Peyer's patch (tissue), 4 donors: ENCODE measurements at regions not wholly inside any gene's neighbourhood (a gene's known extent, or its start where the extent isn't known, plus 50 kb on each side); places are given as distances from the start of the nearest gene placed in this dataset.

Experiments used
- POLR2A ChIP-seq, 2 donors: fragments of 450-650 bp; IDR thresholded peaks; one replicate each; pipeline ENCODE4 v1.5.1; 2017; ENCODE audit warnings: antibody characterized with exemption in 2 of 2, mild to moderate bottlenecking in 2 of 2, moderate library complexity in 2 of 2
- TF ChIP-seq, protein P1 (sequence below), 6 experiments: fragments of 450-650 bp in 4 of 6; fragments of 200-600 bp in 2 of 6; sonication (generic) in 1 of 6; IDR thresholded peaks; one replicate each; pipeline ENCODE4 v1.5.1; 2017 to 2019; ENCODE audit warnings: antibody characterized with exemption in 6 of 6, mild to moderate bottlenecking in 3 of 6, moderate library complexity in 1 of 6

DNA sequence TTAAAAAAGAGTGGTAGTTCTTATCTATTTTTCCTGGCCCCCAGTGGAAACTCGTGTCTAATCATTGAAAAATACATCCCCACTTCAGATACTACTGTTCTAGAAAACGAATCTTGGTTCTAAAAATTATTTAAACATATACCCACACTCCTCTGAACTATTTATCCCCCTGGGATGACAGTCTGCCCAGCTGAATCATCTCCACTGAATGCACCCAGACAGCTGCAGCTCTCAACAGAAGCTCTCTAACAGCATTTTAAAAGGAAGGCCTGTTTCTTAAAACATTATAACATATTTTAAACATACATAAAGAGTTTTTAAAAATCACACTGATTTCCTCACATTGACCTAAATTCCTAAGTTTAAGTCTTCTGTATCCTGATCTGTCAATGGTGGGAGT is 544.6 kb upstream of the PHF14 start:
- TF ChIP-seq, protein P1, sequence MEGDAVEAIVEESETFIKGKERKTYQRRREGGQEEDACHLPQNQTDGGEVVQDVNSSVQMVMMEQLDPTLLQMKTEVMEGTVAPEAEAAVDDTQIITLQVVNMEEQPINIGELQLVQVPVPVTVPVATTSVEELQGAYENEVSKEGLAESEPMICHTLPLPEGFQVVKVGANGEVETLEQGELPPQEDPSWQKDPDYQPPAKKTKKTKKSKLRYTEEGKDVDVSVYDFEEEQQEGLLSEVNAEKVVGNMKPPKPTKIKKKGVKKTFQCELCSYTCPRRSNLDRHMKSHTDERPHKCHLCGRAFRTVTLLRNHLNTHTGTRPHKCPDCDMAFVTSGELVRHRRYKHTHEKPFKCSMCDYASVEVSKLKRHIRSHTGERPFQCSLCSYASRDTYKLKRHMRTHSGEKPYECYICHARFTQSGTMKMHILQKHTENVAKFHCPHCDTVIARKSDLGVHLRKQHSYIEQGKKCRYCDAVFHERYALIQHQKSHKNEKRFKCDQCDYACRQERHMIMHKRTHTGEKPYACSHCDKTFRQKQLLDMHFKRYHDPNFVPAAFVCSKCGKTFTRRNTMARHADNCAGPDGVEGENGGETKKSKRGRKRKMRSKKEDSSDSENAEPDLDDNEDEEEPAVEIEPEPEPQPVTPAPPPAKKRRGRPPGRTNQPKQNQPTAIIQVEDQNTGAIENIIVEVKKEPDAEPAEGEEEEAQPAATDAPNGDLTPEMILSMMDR (IDR thresholded peaks at IDR 0.05) = no peak
- TF ChIP-seq POLR2A (IDR thresholded peaks at IDR 0.05) = no peak
